ENCODE measurements at regions not wholly inside any gene's neighbourhood (a gene's known extent, or its start where the extent isn't known, plus 50 kb on each side); places are given as distances from the start of the nearest gene placed in this dataset.

DNA sequence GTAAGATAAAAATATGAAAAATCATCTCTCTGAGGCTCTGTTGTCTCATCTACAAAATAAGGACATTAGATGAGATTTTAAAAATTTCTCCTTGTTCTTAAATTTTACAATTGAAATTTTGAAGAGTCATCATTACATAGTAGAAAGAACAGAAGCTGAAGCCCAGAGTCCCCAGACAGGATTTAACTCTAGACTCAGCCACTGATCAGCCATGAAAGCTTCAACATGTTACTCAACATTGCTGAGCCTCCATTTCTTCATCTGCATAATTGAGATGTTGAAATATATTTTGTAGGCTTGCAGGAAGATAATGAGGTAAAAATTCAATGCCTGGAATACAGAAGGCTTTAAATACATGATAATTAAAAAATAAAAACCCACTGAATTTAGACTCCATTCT lies 633.3 kb downstream of the LMO4 start:
- TF ChIP-seq CTCF (IDR thresholded peaks at IDR 0.05), result no peak
- TF ChIP-seq REST (IDR thresholded peaks at IDR 0.05; ENCODE audit: insufficient read depth in 1 of 2, low read depth in 2 of 2, low read length in 1 of 2), result no peak
- no peak for TF ChIP-seq POLR2AphosphoS5 (IDR thresholded peaks at IDR 0.05; ENCODE audit: low read depth, low read length)

Data from Panc1 (cell line).